Smooth muscle cell (in vitro differentiated cells): ENCODE measurements at regions not wholly inside any gene's neighbourhood (a gene's known extent, or its start where the extent isn't known, plus 50 kb on each side); places are given as distances from the start of the nearest gene placed in this dataset.

Experiments used
- DNase-seq: peaks from one replicate; lab custom pipeline; 2025; ENCODE audit not compliant: unreplicated experiment; lab: John Stamatoyannopoulos, UW
- H2AFZ ChIP-seq: fragments of 200-600 bp; sonication (generic); 2 replicates; pipeline ENCODE4 v1.6.0; 2016; ENCODE audit warnings: antibody characterized with exemption, low read depth, mild to moderate bottlenecking
- H3F3A ChIP-seq: fragments of 200-600 bp; sonication (generic); 2 replicates; pipeline ENCODE4 v1.6.0; 2017; ENCODE audit warnings: antibody characterized with exemption, low read depth
- H3K27ac ChIP-seq: fragments of 200-600 bp; sonication (generic); 2 replicates; pipeline ENCODE4 v1.5.1; 2016; ENCODE audit warnings: low read depth, mild to moderate bottlenecking
- H3K27me3 ChIP-seq: fragments of 200-600 bp; sonication (generic); 2 replicates; pipeline ENCODE4 v1.6.1; 2016; ENCODE audit warnings: low read depth, mild to moderate bottlenecking
- H3K36me3 ChIP-seq: fragments of 200-600 bp; sonication (generic); 2 replicates; pipeline ENCODE4 v1.5.1; 2016; ENCODE audit warnings: low read depth
- H3K4me1 ChIP-seq: fragments of 200-600 bp; sonication (generic); 2 replicates; pipeline ENCODE4 v1.5.1; 2016; ENCODE audit warnings: low read depth
- H3K4me2 ChIP-seq: fragments of 200-600 bp; sonication (generic); 2 replicates; pipeline ENCODE4 v1.6.0; 2016; ENCODE audit warnings: mild to moderate bottlenecking
- H3K4me3 ChIP-seq: fragments of 200-600 bp; sonication (generic); 2 replicates; pipeline ENCODE4 v1.5.1; 2016; ENCODE audit warnings: mild to moderate bottlenecking
- H3K79me2 ChIP-seq: fragments of 200-600 bp; sonication (generic); 2 replicates; pipeline ENCODE4 v1.6.0; 2016; ENCODE audit warnings: low read depth, mild to moderate bottlenecking
- H3K9ac ChIP-seq: fragments of 200-600 bp; sonication (generic); 2 replicates; pipeline ENCODE4 v1.6.0; 2016; ENCODE audit warnings: low read depth
- H3K9me3 ChIP-seq: fragments of 200-600 bp; sonication (generic); replicated peaks from 2 replicates; pipeline ENCODE4 v1.5.1; 2016; ENCODE audit warnings: low read depth
- H4K20me1 ChIP-seq: fragments of 200-600 bp; sonication (generic); 2 replicates; pipeline ENCODE4 v1.6.0; 2016; ENCODE audit warnings: low read depth
- CTCF ChIP-seq: fragments of 200-600 bp; sonication (generic); IDR thresholded peaks from 2 replicates; pipeline ENCODE4 v1.5.1; 2017; ENCODE audit warnings: borderline replicate concordance, mild to moderate bottlenecking, antibody characterized with exemption; ENCODE audit not compliant: insufficient read depth, poor library complexity, severe bottlenecking
- WGBS: methylation state at CpG from one replicate; pipeline ENCODE4 v1.1.7; 2016; ENCODE audit warnings: low lambda C conversion rate; 5-methylcytosine and 5-hydroxymethylcytosine counted together

GRCh38 chr6:27616328-27617045 lies 143.6 kb upstream of the ZNF184 start:
- TF ChIP-seq CTCF = no peak
- Histone ChIP-seq H3K36me3 (no peaks in the 10 kb centered on the region), H3K4me3 (peak overlapping the region; percentile 54), H3K27ac (no peak overlapping the region), H3K9me3 (no peaks in the 10 kb centered on the region), H3K79me2 (no peaks in the 10 kb centered on the region), H3F3A (no peaks in the 10 kb centered on the region), H2AFZ (peak overlapping the region; percentile 80), H4K20me1 (no peaks in the 10 kb centered on the region), H3K4me1 (no peaks in the 10 kb centered on the region), H3K4me2 (peak overlapping the region; percentile 84), H3K27me3 (peaks cover 12% of the 10 kb centered on the region), H3K9ac (no peak overlapping the region)
- WGBS = 42% methylated on average over 6 of the region's 6 CpGs
- no peak for DNase-seq

- no peak overlapping the region for H3K4me2 ChIP-seq
- H4K20me1 ChIP-seq = no peaks in the 10 kb centered on the region
- H3K27ac ChIP-seq = no peak overlapping the region
- peaks cover 10% of the 10 kb centered on the region for H3K27me3 ChIP-seq
- H2AFZ ChIP-seq = no peak overlapping the region
- H3F3A ChIP-seq = peaks cover 8% of the 10 kb centered on the region
- WGBS = 83% methylated on average over 1 of the region's 1 CpG
- H3K4me1 ChIP-seq = no peaks in the 10 kb centered on the region
- DNase-seq = no peak
- no peaks in the 10 kb centered on the region for H3K79me2 ChIP-seq
- no peak for TF ChIP-seq CTCF
- no peak overlapping the region for H3K9ac ChIP-seq
- no peaks in the 10 kb centered on the region for H3K36me3 ChIP-seq
- no peaks in the 10 kb centered on the region for H3K9me3 ChIP-seq
- H3K4me3 ChIP-seq = no peak overlapping the region
Observed at GRCh38 chr6:27611451-27611850, 138.5 kb upstream of the ZNF184 start.

GRCh38 chr6:27608916-27609883 lies 136.3 kb upstream of the ZNF184 start:
- Histone ChIP-seq H3K27ac (no peak overlapping the region), H3K4me3 (no peak overlapping the region), H3F3A (peaks cover 8% of the 10 kb centered on the region), H3K27me3 (peaks cover 10% of the 10 kb centered on the region), H3K4me2 (no peak overlapping the region), H3K36me3 (no peaks in the 10 kb centered on the region), H4K20me1 (no peaks in the 10 kb centered on the region), H2AFZ (no peak overlapping the region), H3K79me2 (no peaks in the 10 kb centered on the region), H3K9ac (no peak overlapping the region), H3K9me3 (no peaks in the 10 kb centered on the region), H3K4me1 (peaks cover 4% of the 10 kb centered on the region)
- no peak for DNase-seq
- TF ChIP-seq CTCF = peak; percentile 75
- 32% methylated on average over 8 of the region's 8 CpGs for WGBS
